ENCODE measurements at regions not wholly inside any gene's neighbourhood (a gene's known extent, or its start where the extent isn't known, plus 50 kb on each side); places are given as distances from the start of the nearest gene placed in this dataset.

GRCh38 chr13:105219651-105220050 lies 1315.8 kb downstream of the EFNB2 start:
- Histone ChIP-seq H3K4me1 (ENCODE audit: control insufficient read depth in 1 of 2, insufficient read depth in 1 of 2, low read depth in 1 of 2, low read length in 1 of 2) (peaks cover 0 to 3% of the 10 kb centered on the region in 2 experiments), H3K27ac (no peak overlapping the region), H3K27me3 (no peaks in the 10 kb centered on the region), H3K9me3 (no peaks in the 10 kb centered on the region), H3K4me3 (ENCODE audit: low read depth in 1 of 2, low read length in 1 of 2) (no peak overlapping the region), H3K36me3 (no peaks in the 10 kb centered on the region)
- no peak for TF ChIP-seq CTCF (IDR thresholded peaks at IDR 0.05)

GRCh38 chr13:105213512-105213911 lies 1322.0 kb downstream of the EFNB2 start:
- H3K9me3 ChIP-seq = no peaks in the 10 kb centered on the region
- peaks cover 3 to 6% of the 10 kb centered on the region in 2 experiments for H3K4me1 ChIP-seq (ENCODE audit: control insufficient read depth in 1 of 2, insufficient read depth in 1 of 2, low read depth in 1 of 2, low read length in 1 of 2)
- no peaks in the 10 kb centered on the region for H3K36me3 ChIP-seq
- TF ChIP-seq CTCF (IDR thresholded peaks at IDR 0.05) = no peak
- no peak overlapping the region for H3K4me3 ChIP-seq (ENCODE audit: low read depth in 1 of 2, low read length in 1 of 2)
- no peak overlapping the region for H3K27ac ChIP-seq
- H3K27me3 ChIP-seq = no peaks in the 10 kb centered on the region

DNA sequence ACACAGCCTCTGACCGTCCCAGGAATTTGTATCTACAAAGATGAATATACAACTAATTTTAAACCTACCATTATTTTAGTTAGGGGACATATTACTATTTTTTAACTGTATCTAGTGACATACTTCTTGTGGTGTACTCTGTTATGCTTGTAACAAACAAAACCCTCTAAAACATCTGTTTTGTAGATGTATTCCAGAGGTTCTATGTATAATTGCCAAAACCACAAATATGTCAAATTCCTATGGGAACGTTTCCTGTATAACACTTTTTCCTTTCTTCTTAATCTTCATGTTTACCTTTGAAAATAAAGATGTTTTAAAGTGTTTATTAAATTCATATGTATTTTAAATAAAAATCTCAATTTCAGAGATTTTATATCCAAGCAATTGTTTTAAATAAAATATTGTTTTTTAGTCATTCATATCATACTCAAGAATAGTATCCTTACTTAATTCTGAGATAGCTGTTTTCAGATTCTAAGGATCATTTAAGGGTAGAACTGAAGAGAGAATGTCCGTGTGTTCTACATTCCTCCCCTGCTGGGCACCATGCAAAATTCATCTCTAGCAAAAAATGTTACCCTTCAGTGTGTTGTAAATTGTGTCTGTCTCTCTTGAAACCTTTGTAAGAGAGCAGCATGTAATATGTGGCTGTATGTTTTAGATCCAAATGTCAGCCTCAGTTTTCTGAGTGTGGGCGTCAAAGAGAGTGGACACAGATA lies 1327.7 kb downstream of the EFNB2 start:
- no peak overlapping the region for H3K4me3 ChIP-seq (ENCODE audit: low read depth in 1 of 2, low read length in 1 of 2)
- TF ChIP-seq CTCF (IDR thresholded peaks at IDR 0.05) = no peak
- no peaks in the 10 kb centered on the region for H3K4me1 ChIP-seq (ENCODE audit: control insufficient read depth in 1 of 2, insufficient read depth in 1 of 2, low read depth in 1 of 2, low read length in 1 of 2)
- no peaks in the 10 kb centered on the region for H3K27me3 ChIP-seq
- no peak overlapping the region for H3K27ac ChIP-seq
- H3K9me3 ChIP-seq = no peaks in the 10 kb centered on the region
- no peaks in the 10 kb centered on the region for H3K36me3 ChIP-seq

- H3K9me3 ChIP-seq = no peaks in the 10 kb centered on the region
- H3K4me3 ChIP-seq (ENCODE audit: low read depth in 1 of 2, low read length in 1 of 2) = no peak overlapping the region
- no peaks in the 10 kb centered on the region for H3K36me3 ChIP-seq
- H3K27ac ChIP-seq = no peak overlapping the region
- TF ChIP-seq CTCF (IDR thresholded peaks at IDR 0.05) = no peak
- no peaks in the 10 kb centered on the region for H3K27me3 ChIP-seq
- no peaks in the 10 kb centered on the region for H3K4me1 ChIP-seq (ENCODE audit: control insufficient read depth in 1 of 2, insufficient read depth in 1 of 2, low read depth in 1 of 2, low read length in 1 of 2)
Observed at GRCh38 chr13:105202354-105202753, 1333.1 kb downstream of the EFNB2 start.

GRCh38 chr13:105201351-105201750 lies 1334.1 kb downstream of the EFNB2 start:
- Histone ChIP-seq H3K9me3 (no peaks in the 10 kb centered on the region), H3K4me3 (ENCODE audit: low read depth in 1 of 2, low read length in 1 of 2) (no peak overlapping the region), H3K27ac (no peak overlapping the region), H3K4me1 (ENCODE audit: control insufficient read depth in 1 of 2, insufficient read depth in 1 of 2, low read depth in 1 of 2, low read length in 1 of 2) (no peaks in the 10 kb centered on the region), H3K27me3 (no peaks in the 10 kb centered on the region), H3K36me3 (no peaks in the 10 kb centered on the region)
- no peak for TF ChIP-seq CTCF (IDR thresholded peaks at IDR 0.05)

All from neutrophil (primary cell).